WTC11 (cell line): ENCODE measurements at regions not wholly inside any gene's neighbourhood (a gene's known extent, or its start where the extent isn't known, plus 50 kb on each side); places are given as distances from the start of the nearest gene placed in this dataset.
"Not testable (repeated sequence)": the region's sequence is repeated elsewhere in the genome, so short reads cannot be mapped to it uniquely, and the experiment has no call there.

Source experiments
- ATAC-seq: fragments of 200-7000 bp; cut with Tn5 transposase; 2 replicates; pipeline ENCODE4 v1.10.0; 2021; ENCODE audit warnings: mild to moderate bottlenecking, moderate library complexity
- CTCF ChIA-PET: fragments of 300-600 bp; sonication (Branson Sonifier 250); formaldehyde crosslinking; loops from one replicate; lab custom pipeline; 2021; ENCODE audit warnings: antibody characterized with exemption; lab: Charles Lee
- POLR2A ChIA-PET: fragments of 350-600 bp; sonication (Branson Sonifier 250); formaldehyde crosslinking; loops from one replicate; lab custom pipeline; 2021; ENCODE audit warnings: antibody characterized with exemption; lab: Charles Lee
- DNase-seq: peaks from one replicate; pipeline ENCODE4 v3.0.0; 2021; ENCODE audit warnings: low spot score
- H3K27ac Mint-ChIP-seq: 2 replicates; pipeline ENCODE4 v1.8.0; 2021; ENCODE audit warnings: mixed read lengths
- H3K27me3 Mint-ChIP-seq: 2 replicates; pipeline ENCODE4 v1.8.0; 2021; ENCODE audit warnings: low read depth, mild to moderate bottlenecking, moderate library complexity, mixed read lengths
- H3K36me3 Mint-ChIP-seq: 2 replicates; pipeline ENCODE4 v1.8.0; 2021; ENCODE audit warnings: mixed read lengths
- H3K4me1 Mint-ChIP-seq: 2 replicates; pipeline ENCODE4 v1.8.0; 2022; ENCODE audit warnings: mixed read lengths
- H3K4me3 Mint-ChIP-seq: 2 replicates; pipeline ENCODE4 v1.8.0; 2021; ENCODE audit warnings: mild to moderate bottlenecking, moderate library complexity, mixed read lengths
- H3K9me3 Mint-ChIP-seq: 2 replicates; pipeline ENCODE4 v1.8.0; 2021; ENCODE audit warnings: mixed read lengths
- CREM ChIP-seq: sonication (generic); formaldehyde crosslinking; IDR thresholded peaks from 2 replicates; pipeline ENCODE4 v1.8.1; 2022; ENCODE audit warnings: mild to moderate bottlenecking, missing genetic modification reagents, moderate library complexity
- E2F5 ChIP-seq: sonication (generic); formaldehyde crosslinking; IDR thresholded peaks from 2 replicates; pipeline ENCODE4 v1.8.1; 2022; ENCODE audit warnings: mild to moderate bottlenecking, moderate library complexity, missing genetic modification reagents
- ELF4 ChIP-seq: sonication (generic); formaldehyde crosslinking; IDR thresholded peaks from 2 replicates; pipeline ENCODE4 v1.8.1; 2022; ENCODE audit warnings: low read depth, mild to moderate bottlenecking, moderate library complexity, missing genetic modification reagents
- MAX ChIP-seq: sonication (generic); formaldehyde crosslinking; IDR thresholded peaks from 2 replicates; pipeline ENCODE4 v1.8.0; 2022; ENCODE audit warnings: mild to moderate bottlenecking, missing genetic modification reagents
- NFATC4 ChIP-seq: fragments of 250-450 bp; sonication (Bioruptor Pico); IDR thresholded peaks from 2 replicates; pipeline ENCODE4 v1.9.0; 2021; ENCODE audit warnings: mild to moderate bottlenecking
- NFYB ChIP-seq: sonication (generic); formaldehyde crosslinking; conservative IDR thresholded peaks from 2 replicates; pipeline ENCODE4 v1.8.0; 2022; ENCODE audit warnings: low read depth, missing genetic modification reagents
- NR2C2 ChIP-seq: sonication (generic); formaldehyde crosslinking; IDR thresholded peaks from 2 replicates; pipeline ENCODE4 v1.8.0; 2022; ENCODE audit warnings: mild to moderate bottlenecking, missing genetic modification reagents
- PREB ChIP-seq: sonication (generic); formaldehyde crosslinking; IDR thresholded peaks from 2 replicates; pipeline ENCODE4 v1.8.1; 2022; ENCODE audit warnings: mild to moderate bottlenecking, missing genetic modification reagents, moderate library complexity, borderline replicate concordance
- RELA ChIP-seq: sonication (generic); formaldehyde crosslinking; IDR thresholded peaks from 2 replicates; pipeline ENCODE4 v1.8.1; 2022; ENCODE audit warnings: missing genetic modification reagents, mild to moderate bottlenecking, borderline replicate concordance
- SMAD3 ChIP-seq: sonication (generic); formaldehyde crosslinking; IDR thresholded peaks from 2 replicates; pipeline ENCODE4 v1.8.0; 2022; ENCODE audit warnings: missing genetic modification reagents, mild to moderate bottlenecking, borderline replicate concordance
- SMAD4 ChIP-seq: sonication (generic); formaldehyde crosslinking; IDR thresholded peaks from 2 replicates; pipeline ENCODE4 v1.8.0; 2022; ENCODE audit warnings: mild to moderate bottlenecking, missing genetic modification reagents
- TEAD4 ChIP-seq: sonication (generic); formaldehyde crosslinking; IDR thresholded peaks from 2 replicates; pipeline ENCODE4 v1.8.0; 2022; ENCODE audit warnings: mild to moderate bottlenecking, missing genetic modification reagents
- TP53 ChIP-seq: sonication (generic); formaldehyde crosslinking; IDR thresholded peaks from 2 replicates; pipeline ENCODE4 v1.8.1; 2023; ENCODE audit warnings: mild to moderate bottlenecking, missing genetic modification reagents
- ZNF317 ChIP-seq: sonication (generic); formaldehyde crosslinking; IDR thresholded peaks from 2 replicates; pipeline ENCODE4 v1.8.1; 2023; ENCODE audit warnings: low read depth, mild to moderate bottlenecking, moderate library complexity, missing genetic modification reagents, borderline replicate concordance
- TF ChIP-seq, protein P1 (sequence below): sonication (generic); formaldehyde crosslinking; IDR thresholded peaks from 2 replicates; pipeline ENCODE4 v1.8.1; 2022; ENCODE audit warnings: low read depth, mild to moderate bottlenecking, moderate library complexity, missing genetic modification reagents, borderline replicate concordance
- TF ChIP-seq, protein P2 (sequence below): sonication (generic); formaldehyde crosslinking; IDR thresholded peaks from 2 replicates; pipeline ENCODE4 v1.8.1; 2023; ENCODE audit warnings: mild to moderate bottlenecking, moderate library complexity, missing genetic modification reagents

DNA sequence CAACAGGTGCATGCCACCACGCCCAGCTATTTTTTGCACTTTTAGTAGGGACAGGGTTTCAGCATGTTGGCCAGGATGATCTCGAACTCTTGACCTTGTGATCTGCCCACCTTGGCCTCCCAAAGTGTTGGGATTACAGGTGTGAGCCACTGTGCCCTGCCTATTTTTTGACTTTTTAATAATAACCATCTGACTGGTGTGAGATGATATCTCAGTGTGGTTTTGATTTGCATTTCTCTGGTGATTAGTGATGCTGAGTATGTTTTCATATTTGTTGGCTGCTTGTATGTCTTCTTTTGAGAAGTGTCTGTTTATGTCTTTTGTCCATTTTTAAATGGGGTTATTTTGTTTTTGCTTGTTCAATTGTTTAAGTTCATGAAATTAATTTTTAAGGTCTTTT lies 63.7 kb downstream of the HLX start:
- CTCF ChIA-PET, POLR2A ChIA-PET, ATAC-seq: not testable (repeated sequence)

GRCh38 chr1:220943319-220943996 lies 64.2 kb downstream of the HLX start:
- no peaks in the 10 kb centered on the region for H3K4me1 Mint-ChIP-seq
- POLR2A ChIA-PET = no interaction called here
- TF ChIP-seq CREM (CRISPR knock-in tag) (no peak), RELA (CRISPR knock-in tag) (no peak), NFYB (CRISPR knock-in tag) (no peak), TEAD4 (no peak)
- TF ChIP-seq, protein P1, sequence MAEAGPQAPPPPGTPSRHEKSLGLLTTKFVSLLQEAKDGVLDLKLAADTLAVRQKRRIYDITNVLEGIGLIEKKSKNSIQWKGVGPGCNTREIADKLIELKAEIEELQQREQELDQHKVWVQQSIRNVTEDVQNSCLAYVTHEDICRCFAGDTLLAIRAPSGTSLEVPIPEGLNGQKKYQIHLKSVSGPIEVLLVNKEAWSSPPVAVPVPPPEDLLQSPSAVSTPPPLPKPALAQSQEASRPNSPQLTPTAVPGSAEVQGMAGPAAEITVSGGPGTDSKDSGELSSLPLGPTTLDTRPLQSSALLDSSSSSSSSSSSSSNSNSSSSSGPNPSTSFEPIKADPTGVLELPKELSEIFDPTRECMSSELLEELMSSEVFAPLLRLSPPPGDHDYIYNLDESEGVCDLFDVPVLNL = no peak
- DNase-seq (no peak), ATAC-seq (no peak)
- no peaks in the 10 kb centered on the region for H3K36me3 Mint-ChIP-seq
- no peak overlapping the region for H3K27ac Mint-ChIP-seq
- no peaks in the 10 kb centered on the region for H3K27me3 Mint-ChIP-seq
- H3K9me3 Mint-ChIP-seq = peaks cover 9% of the 10 kb centered on the region
- CTCF ChIA-PET = no interaction called here
- H3K4me3 Mint-ChIP-seq = no peak overlapping the region

More for the DNA sequence above, 63.7 kb downstream of the HLX start:
- not testable (repeated sequence) for H3K27me3 Mint-ChIP-seq, H3K4me3 Mint-ChIP-seq, H3K36me3 Mint-ChIP-seq, DNase-seq, H3K4me1 Mint-ChIP-seq, H3K9me3 Mint-ChIP-seq, H3K27ac Mint-ChIP-seq

GRCh38 chr1:220950576-220950975 lies 71.3 kb downstream of the HLX start:
- CTCF ChIA-PET = no interaction called here
- ATAC-seq = no peak
- POLR2A ChIA-PET = no interaction called here
- H3K4me1 Mint-ChIP-seq = no peaks in the 10 kb centered on the region
- peaks cover 13% of the 10 kb centered on the region for H3K36me3 Mint-ChIP-seq
- H3K27ac Mint-ChIP-seq = no peak overlapping the region
- TF ChIP-seq ZNF317 (CRISPR knock-in tag) (peak; percentile 91), SMAD3 (CRISPR knock-in tag) (no peak)
- TF ChIP-seq, all 79 proteins: peak for 1
- Mint-ChIP-seq H3K4me3 (no peak overlapping the region), H3K9me3 (peaks cover 19% of the 10 kb centered on the region), H3K27me3 (no peaks in the 10 kb centered on the region)
- no peak for DNase-seq

DNA sequence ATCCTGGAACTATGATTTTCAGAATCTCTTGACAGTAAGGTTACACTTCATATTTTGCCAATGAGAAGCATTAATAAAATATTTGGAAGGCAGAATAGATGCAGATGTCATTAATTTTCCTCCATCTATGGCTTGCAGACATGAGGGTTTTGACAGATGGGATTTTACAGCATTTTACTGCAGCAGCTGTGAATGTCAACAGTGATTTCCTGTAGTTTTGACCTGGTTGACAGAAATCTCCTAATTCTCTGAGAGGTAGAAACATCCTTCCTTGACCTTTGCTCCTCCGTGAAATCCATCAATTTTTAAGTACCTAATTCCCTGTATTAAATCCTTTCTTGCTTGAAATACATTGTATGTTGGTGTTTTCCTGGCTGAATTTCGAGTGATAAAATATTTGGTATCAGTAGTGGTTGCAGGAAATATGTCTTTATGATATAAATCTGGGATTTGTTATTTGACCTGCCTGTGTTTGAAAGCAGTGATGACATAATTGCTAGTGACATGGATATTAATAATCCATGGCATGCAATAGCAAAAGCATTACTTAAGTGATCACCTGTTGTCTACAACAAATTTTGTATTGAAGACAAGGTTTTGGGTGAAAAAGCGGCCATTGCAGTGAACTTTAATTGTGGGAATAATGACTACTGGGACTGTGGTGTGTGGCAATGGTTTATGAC lies 73.9 kb downstream of the HLX start:
- DNase-seq (no peak), ATAC-seq (no peak)
- ChIA-PET POLR2A (no interaction called here), CTCF (no interaction called here)
- Mint-ChIP-seq H3K27ac (no peak overlapping the region), H3K4me1 (no peaks in the 10 kb centered on the region), H3K27me3 (no peaks in the 10 kb centered on the region), H3K9me3 (peaks cover 19% of the 10 kb centered on the region), H3K4me3 (no peak overlapping the region), H3K36me3 (peaks cover 13% of the 10 kb centered on the region)
- TF ChIP-seq PREB (CRISPR knock-in tag) (no peak), RELA (CRISPR knock-in tag) (no peak), TP53 (no peak), E2F5 (CRISPR knock-in tag) (no peak)

DNA sequence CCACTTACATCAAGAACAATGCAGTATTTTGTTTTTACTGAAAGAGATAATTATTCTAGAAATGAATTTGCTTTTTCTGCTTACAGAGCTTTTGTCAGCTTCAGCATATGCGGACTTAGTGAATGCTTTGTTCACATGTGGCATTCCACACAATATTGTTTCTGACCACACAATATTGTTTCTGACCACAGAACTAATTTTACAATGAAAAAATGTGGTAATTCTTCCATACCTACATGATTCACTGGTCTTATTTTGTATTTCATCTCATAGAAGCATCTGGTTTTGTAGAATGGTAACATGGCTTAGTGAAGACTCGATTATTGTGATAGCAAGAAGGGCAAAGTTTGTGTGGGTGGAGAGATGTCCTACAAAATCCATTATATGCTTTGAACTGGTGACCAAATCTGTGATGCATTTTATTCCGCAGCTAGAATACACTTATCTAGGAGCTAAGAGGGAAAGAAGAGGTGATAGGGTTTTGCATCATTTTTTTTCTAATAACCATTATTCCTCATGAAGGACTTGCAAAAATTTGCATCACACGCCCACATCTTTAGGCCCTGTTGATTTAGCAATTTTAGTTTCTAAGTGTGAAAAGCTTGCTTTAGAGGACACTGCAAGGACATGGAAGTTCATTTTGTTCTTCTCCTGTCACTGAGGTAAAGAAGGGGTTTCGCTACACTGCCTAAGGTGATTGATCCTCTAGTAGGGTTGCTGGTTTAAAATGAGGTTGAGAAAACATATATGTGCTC lies 75.3 kb downstream of the HLX start:
- Mint-ChIP-seq H3K27me3 (no peaks in the 10 kb centered on the region), H3K36me3 (peaks cover 12% of the 10 kb centered on the region), H3K9me3 (peaks cover 13% of the 10 kb centered on the region), H3K27ac (no peak overlapping the region), H3K4me3 (no peak overlapping the region), H3K4me1 (no peaks in the 10 kb centered on the region)
- ChIA-PET POLR2A (no interaction called here), CTCF (no interaction called here)
- DNase-seq (no peak), ATAC-seq (no peak)
- no peak for TF ChIP-seq TEAD4
- TF ChIP-seq ELF4 (CRISPR knock-in tag) = no peak
- TF ChIP-seq NR2C2 = no peak
- TF ChIP-seq SMAD4 (CRISPR knock-in tag) = no peak
- no peak for TF ChIP-seq NFATC4 (CRISPR knock-in tag)
- no peak for TF ChIP-seq MAX (CRISPR knock-in tag)
- no peak for TF ChIP-seq TP53
- TF ChIP-seq, protein P2, sequence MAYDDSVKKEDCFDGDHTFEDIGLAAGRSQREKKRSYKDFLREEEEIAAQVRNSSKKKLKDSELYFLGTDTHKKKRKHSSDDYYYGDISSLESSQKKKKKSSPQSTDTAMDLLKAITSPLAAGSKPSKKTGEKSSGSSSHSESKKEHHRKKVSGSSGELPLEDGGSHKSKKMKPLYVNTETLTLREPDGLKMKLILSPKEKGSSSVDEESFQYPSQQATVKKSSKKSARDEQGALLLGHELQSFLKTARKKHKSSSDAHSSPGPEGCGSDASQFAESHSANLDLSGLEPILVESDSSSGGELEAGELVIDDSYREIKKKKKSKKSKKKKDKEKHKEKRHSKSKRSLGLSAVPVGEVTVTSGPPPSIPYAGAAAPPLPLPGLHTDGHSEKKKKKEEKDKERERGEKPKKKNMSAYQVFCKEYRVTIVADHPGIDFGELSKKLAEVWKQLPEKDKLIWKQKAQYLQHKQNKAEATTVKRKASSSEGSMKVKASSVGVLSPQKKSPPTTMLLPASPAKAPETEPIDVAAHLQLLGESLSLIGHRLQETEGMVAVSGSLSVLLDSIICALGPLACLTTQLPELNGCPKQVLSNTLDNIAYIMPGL (CRISPR knock-in tag) = no peak
